HG02571 (cell line): ENCODE measurements at regions not wholly inside any gene's neighbourhood (a gene's known extent, or its start where the extent isn't known, plus 50 kb on each side); places are given as distances from the start of the nearest gene placed in this dataset.
"Not testable (repeated sequence)": the region's sequence is repeated elsewhere in the genome, so short reads cannot be mapped to it uniquely, and the experiment has no call there.

ENCODE experiments used
- ATAC-seq: cut with Tn5 transposase; IDR thresholded peaks from one replicate; pipeline ENCODE4 v1.9.1; 2021; ENCODE audit warnings: mild to moderate bottlenecking, moderate library complexity; ENCODE audit not compliant: unreplicated experiment

- not testable (repeated sequence) for ATAC-seq
These were observed 561.1 kb downstream of the TMX3 start for GRCh38 chr18:68153821-68154220.

- no peak for ATAC-seq
These were observed 562.1 kb downstream of the TMX3 start for GRCh38 chr18:68152770-68153169.

GRCh38 chr18:68150961-68151360, 563.9 kb downstream of the TMX3 start:
- no peak for ATAC-seq

DNA sequence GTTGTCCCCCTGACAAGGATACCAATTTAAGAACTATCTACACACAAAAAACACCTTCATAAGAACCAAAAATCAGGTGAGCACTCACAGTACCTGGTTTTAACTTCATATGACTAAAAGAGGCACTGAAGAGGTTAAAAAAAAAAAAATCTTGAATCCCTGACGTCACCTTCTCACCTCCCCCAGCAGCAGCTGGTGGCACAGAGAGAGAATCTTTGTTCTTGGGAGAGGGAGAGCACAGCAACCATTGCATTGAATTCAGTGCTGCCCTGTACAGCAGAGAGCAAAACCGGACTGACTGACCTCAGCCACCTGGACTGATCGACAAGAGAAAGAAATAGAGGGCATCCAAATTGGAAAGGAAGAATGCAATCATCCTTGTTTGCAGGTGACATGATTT, 566.0 kb downstream of the TMX3 start:
- no peak for ATAC-seq

DNA sequence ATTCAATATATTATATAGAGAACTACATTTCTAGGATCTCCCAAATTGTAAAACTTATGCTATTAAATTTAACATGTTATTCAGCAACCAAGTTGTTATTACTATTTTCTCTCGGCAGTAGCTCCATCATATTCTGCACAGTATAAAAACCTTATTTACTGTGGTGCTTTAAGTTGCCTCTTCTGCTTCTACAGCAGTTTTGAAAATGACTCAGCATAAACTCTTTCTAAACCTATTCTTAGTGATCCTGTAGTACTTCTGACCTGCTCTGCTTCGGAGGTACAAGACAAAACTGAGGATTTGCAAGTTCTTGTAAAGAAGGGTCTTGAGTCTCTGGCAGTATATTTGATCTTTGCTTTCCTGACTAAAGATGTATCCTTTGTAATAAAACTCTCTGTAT, 567.2 kb downstream of the TMX3 start:
- no peak for ATAC-seq

GRCh38 chr18:68121826-68122225, 593.1 kb downstream of the TMX3 start:
- ATAC-seq, result no peak

DNA sequence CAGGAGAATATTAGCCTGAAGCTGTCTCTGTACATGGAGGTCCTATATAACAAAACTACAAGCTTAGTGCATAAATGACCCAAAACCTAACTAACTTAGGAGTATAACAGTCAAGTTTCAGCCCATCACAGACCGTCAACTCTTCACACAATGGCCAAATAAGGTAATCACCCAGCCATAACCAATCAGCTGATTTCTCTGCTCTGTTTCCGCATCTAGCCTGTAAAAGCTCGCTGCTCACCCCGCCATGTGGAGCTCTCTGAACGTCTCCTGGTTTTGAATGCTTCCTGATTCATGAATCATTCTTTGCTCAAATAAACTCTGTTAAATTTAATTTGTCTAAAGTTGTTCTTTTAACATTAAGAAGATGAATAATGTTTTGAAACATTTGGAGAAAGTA, 593.6 kb downstream of the TMX3 start:
- ATAC-seq, result no peak

- ATAC-seq, result no peak
These were observed 598.5 kb upstream of the DSEL start for GRCh38 chr18:68114989-68115388.

DNA sequence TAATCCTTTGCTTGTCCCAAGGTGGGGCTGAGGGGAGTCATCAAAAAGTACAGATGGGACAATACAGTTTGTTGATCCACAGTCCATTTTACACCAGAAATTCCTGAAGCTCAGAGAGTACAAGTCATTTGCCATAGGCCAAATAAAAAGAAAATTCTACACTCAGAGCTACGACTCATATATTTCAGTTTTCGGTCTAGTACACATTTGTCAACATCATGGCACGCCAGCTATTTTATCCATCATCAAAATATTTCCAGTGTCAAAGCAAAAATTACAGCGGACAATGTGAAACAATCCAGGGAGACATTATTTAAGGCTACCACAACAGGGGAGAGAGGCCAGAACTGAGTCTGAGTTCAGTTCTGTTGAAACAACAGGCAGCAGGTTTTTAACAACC, 587.5 kb upstream of the DSEL start:
- ATAC-seq, result no peak

DNA sequence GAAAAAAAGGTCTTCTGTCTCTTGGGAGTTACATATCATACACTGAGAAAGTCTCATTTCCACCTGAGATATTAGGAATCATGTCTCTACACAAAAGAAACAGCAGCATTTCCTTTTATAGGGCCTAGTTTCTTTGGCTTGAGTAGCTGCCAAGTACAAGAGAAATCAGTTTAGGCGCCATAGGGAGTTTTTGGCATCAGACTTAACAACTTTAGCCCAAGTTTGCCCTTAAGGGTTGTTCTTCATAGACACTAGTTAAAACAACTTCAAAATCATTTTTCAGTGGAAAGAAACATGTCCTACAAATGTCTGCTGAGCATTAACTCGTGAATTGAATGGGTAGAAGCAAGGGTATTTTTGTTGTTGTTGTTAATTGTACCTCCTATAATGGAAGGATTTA, 587.0 kb upstream of the DSEL start:
- ATAC-seq, result no peak

GRCh38 chr18:68102117-68102516, 585.6 kb upstream of the DSEL start:
- no peak for ATAC-seq

GRCh38 chr18:68098655-68099054, 582.1 kb upstream of the DSEL start:
- ATAC-seq, result no peak

DNA sequence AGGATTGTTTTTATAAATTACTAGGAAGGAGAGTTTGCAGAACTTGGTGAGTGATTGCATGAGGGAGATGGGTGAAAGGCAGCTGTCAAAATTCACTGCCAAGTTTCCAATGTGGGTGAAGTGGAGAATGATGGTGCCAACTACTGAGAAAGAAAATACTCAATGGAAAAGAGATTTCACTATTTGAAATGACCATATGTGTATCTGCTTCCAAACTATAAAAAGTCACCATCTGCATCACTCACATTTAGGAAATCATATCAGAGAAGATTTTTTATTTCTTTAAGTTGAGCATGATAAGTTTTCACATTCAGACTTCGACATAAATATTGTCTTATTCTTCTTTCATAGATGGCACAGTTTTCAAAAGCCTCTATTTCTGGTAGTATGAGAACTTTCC, 570.0 kb upstream of the DSEL start:
- no peak for ATAC-seq

GRCh38 chr18:68085251-68085650, 568.7 kb upstream of the DSEL start:
- ATAC-seq, result no peak

DNA sequence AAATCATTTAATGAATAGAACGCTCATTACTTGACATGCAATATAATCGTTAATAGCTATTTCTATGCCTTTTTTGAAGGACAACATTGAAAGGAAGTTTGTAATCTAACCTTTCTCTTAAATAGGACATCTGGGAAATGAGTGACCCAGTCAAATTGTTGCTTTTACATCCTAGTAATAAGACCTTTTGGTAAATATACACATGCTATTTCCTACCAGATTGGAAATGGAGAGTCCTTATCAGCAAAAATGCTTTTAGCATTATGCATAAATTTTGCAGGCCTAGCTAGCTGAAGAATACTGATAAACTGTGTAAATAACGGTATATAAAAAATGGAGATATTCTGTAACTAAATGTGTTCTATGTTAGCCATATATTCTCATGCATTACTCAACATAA, 567.3 kb upstream of the DSEL start:
- ATAC-seq, result no peak

- no peak for ATAC-seq
These were observed 566.6 kb upstream of the DSEL start for GRCh38 chr18:68083131-68083530.

DNA sequence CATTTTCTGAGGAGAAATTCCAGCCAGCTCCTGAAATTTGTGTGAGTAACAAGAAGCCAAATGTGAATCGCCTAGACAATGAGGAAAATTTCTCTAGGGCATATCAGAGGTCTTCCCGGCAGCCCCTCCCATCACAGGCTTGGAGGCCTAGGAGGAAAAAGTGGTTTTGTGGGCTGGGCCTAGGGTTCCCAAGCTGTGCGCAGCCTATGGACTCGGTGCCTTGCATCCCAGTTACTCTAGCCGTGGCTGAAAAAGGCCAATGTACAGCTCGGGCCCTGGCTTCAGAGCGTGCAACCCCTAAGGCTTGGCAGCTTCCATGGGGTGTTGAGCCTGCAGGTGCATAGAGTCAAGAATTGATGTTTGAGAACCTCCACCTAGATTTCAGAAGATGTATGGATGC, 556.2 kb upstream of the DSEL start:
- ATAC-seq, result no peak

DNA sequence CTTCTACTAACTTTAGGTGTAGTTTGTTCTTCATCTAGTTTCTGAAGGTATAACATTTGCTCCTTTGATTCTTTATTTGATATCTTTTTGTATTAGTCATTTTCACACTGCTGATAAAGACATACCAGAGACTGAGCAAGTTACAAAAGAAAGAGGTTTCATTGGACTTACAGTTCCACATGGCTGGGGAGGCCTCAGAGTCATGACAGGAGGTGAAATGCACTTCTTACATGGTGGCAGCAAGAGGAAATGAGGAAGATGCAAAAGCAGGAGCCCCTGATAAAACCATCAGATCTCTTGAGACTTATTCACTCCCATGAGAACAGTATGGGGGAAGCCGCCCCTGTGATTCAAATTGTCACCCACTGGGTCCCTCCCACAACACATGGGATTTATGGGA, 544.4 kb upstream of the DSEL start:
- no peak for ATAC-seq

- ATAC-seq, result no peak
These were observed 540.4 kb upstream of the DSEL start for GRCh38 chr18:68056936-68057335.

- ATAC-seq, result no peak
These were observed 538.1 kb upstream of the DSEL start for GRCh38 chr18:68054669-68055068.

DNA sequence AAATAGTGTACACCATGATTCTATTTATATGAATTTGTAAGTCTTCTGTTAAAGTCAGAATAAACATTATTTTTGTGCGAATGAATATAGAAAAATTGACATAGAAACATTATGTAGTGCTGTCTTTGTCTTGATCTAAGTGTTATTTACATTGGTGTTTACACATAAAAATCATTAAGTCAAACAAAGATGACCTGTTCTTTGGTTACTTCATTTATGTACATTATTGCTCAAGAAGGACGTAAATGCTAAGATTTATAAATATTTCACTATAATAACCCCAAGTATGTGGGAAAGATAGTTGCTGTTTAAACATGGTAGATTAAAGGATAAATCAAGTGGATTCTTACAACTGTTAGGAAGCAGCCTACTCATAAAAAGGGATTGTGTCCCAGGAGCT, 536.8 kb upstream of the DSEL start:
- no peak for ATAC-seq

GRCh38 chr18:68041327-68041726, 524.8 kb upstream of the DSEL start:
- no peak for ATAC-seq

- ATAC-seq, result no peak
These were observed 523.7 kb upstream of the DSEL start for GRCh38 chr18:68040198-68040597.
